GM21360 (cell line): ENCODE measurements at regions not wholly inside any gene's neighbourhood (a gene's known extent, or its start where the extent isn't known, plus 50 kb on each side); places are given as distances from the start of the nearest gene placed in this dataset.
"Not testable (repeated sequence)": the region's sequence is repeated elsewhere in the genome, so short reads cannot be mapped to it uniquely, and the experiment has no call there.

Source experiments
- ATAC-seq: cut with Tn5 transposase; IDR thresholded peaks from one replicate; pipeline ENCODE4 v1.9.1; 2021; ENCODE audit warnings: mild to moderate bottlenecking, moderate library complexity; ENCODE audit not compliant: unreplicated experiment

DNA sequence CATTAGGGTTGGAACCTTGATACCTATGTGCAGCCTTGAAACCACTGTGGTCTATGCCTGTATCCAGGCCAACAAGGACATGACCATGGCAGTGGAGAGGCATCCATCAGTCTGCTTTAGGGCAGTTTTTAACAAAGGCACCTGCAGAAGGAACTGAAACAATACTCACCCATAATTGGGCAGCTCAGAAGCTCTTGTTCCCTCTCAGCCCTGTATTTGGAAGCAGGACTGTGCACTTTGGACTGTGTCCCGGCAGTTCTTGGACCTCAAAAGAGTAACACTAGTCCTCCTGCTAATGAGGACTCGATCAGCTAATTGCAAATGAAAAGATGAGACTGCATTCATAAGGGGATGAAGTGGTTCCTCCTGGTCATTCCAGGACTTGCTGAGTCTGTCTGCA, 500.2 kb upstream of the TNP1 start:
- ATAC-seq: no peak

DNA sequence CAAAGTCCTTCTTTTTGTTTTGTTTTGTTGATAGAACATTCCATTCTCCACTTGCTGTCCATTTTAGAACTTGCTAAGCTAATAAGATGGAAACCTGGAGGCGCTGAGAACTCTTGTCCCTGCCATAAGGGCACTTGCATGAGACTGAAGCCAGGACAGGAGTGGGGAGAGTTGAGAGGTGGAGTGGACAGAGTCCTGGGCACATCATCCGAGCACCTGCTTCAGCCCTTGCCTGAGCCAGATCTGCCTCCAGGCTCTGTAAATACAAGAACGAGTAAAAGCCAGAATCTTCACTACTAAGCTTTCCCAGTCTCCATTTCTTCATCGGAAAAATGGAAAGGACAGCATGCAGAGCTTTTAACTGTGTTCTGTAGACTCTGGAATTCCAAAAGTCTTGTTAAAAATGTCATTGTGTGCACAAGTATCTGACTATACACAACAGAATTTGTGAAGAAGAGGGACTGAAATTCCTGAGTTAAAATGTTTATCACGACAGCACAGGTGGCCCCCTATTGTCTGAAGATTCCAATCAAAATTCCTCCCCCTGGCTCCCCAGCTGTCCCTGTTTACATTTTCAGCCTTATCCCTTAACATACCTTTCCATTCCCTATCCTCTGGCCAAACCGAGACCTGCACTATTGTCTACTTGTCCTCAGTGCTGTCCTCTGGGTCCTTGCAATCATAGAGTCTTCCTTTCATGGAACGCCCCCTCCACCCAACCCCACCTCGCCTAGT, 498.2 kb upstream of the TNP1 start:
- no peak for ATAC-seq

GRCh38 chr2:217356781-217357180, 496.9 kb upstream of the TNP1 start:
- ATAC-seq: no peak

- no peak for ATAC-seq
These were observed 496.3 kb upstream of the TNP1 start for GRCh38 chr2:217356142-217356541.

DNA sequence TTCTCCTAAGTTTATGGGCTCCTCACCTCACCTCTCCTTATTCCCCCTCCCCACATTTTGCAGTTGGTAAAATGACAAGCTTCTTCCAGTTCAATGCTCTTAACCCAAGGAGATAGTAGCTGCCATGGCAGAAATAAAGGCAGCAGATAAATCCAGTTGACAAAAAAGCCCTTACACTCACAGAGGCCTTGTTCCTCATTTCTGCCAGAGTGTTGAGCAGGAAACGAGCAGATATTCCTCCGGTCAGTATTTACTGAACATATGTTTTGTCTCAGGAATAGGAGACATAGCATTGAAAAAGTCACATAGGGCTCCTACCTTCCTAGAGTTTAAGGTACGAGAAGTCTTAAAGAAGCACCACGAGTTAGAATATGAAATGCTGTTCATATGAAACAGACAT, 493.7 kb upstream of the TNP1 start:
- no peak for ATAC-seq

- no peak for ATAC-seq
These were observed 491.5 kb upstream of the TNP1 start for GRCh38 chr2:217351378-217351777.

GRCh38 chr2:217349251-217349650, 489.4 kb upstream of the TNP1 start:
- no peak for ATAC-seq

- not testable (repeated sequence) for ATAC-seq
These were observed 487.8 kb upstream of the TNP1 start for GRCh38 chr2:217347630-217348029.

GRCh38 chr2:217346043-217346442, 486.2 kb upstream of the TNP1 start:
- not testable (repeated sequence) for ATAC-seq

- ATAC-seq: no peak
These were observed 481.0 kb upstream of the TNP1 start for GRCh38 chr2:217340899-217341298.

GRCh38 chr2:217340176-217340575, 480.3 kb upstream of the TNP1 start:
- ATAC-seq: no peak

GRCh38 chr2:217339753-217340152, 479.9 kb upstream of the TNP1 start:
- no peak for ATAC-seq

DNA sequence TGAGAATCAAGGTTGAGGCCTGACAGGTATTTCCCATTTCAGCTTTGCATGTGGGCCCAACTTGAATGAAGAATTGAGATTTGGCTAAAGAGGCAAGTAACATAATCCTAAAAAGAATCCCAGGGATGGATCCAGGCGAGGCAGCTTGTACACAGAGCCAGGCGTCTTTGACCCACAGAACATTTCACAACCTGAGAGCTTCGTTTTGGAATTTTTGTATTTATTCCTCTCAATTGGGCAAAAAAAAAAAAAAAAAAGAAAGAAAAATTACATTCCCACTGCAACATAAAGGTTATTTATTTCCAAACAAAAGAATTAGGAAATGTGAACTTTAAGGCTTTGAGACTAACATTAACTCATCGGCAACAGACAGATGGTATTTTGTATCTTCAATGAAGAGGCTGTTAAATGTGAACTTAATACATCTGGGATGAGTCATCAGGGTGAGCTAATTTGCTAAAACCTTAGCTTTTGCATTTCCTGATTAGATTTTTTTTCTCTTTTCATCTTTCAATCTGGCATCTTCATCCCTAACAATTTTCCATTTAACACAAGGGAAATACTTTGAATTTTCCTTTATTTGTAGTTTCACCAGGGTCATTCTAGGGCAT, 478.5 kb upstream of the TNP1 start:
- ATAC-seq: no peak

- no peak for ATAC-seq
These were observed 477.9 kb upstream of the TNP1 start for GRCh38 chr2:217337771-217338170.

- no peak for ATAC-seq
These were observed 476.8 kb upstream of the TNP1 start for GRCh38 chr2:217336694-217337093.

GRCh38 chr2:217335341-217335966, 475.6 kb upstream of the TNP1 start:
- ATAC-seq: no peak

DNA sequence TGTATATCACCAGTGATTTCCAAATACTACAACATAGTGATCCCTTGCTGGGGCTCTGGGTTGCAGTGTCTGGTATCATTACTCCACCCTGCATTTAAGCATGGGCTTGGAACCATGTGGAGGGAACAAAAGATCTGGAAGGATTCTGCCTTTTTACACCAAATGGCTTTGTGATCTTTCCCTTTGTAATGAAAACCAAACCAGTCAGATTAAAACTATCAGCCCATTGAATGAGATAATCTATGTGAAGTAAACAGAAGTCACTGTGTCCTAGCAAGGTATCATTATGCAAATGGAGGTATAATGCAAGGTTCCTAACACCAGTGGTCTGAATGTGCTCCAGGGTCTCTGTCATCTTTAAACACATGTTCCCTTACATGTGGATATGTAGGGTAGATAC, 474.7 kb upstream of the TNP1 start:
- ATAC-seq: no peak

GRCh38 chr2:217332866-217333265, 473.0 kb upstream of the TNP1 start:
- no peak for ATAC-seq

DNA sequence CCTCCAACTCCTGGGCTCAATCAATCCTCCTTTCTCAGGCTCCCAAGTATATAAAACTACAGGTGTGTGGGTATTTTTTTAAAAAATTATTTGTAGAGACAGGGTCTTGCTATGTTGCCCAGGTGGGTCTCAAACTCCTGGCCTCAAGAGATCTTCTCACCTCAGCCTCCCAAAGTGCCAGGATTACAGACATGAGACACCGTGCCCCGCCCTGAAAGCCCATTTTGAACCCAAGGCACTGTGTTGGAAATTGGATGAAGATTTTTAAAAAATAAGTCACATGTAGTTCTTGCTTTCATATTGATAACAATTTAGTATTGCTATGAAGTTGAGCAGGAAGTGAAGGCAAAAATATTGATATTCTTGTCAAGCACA, 472.5 kb upstream of the TNP1 start:
- no peak for ATAC-seq

DNA sequence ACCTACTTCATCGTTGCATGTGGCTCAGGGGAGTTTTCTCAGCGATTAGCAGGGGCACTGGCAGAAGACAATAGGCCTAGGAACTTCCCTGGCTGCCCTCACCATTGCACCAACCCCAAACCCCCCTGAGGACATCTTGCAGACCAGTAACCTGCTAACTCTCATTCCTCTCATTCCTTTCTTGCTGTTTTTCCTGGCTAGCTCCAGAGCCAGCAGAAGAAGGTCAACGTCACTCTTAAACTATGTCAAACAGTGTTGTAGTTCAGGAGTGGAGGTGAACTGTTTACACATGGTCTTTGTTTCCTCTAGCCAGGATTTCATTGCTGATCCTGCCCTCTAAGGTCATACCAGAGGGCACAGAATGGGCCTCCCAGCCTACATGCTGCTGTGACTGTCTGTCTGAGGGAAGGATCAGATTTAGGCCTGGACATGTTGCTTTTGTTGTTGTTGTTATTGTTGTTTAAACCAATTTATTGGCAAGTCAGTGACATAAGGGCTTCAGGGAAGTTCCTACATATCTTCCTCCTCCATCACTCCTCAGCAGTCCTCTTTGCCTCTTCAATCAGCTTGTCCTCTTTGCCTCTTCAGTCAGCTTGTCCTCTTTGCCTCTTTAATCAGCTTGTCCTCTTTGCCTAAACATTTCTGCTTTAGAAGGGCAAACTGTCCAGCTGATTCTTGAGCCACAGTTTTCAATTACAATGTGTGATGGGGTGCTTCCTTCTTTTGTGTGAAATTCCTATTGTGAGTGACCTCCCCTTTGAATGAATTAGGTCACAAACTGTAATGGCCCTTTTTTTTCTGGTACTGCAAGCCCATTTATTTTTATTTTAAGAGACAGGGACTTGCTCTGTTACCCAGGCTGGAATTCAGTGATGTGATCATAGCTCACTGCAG, 471.9 kb upstream of the TNP1 start:
- no peak for ATAC-seq

GRCh38 chr2:217330647-217331046, 470.8 kb upstream of the TNP1 start:
- ATAC-seq: no peak
